Suppressor macrophage treated with lipopolysaccharide for 1 hour (primary cell): ENCODE measurements at regions not wholly inside any gene's neighbourhood (a gene's known extent, or its start where the extent isn't known, plus 50 kb on each side); places are given as distances from the start of the nearest gene placed in this dataset.
"Not testable (repeated sequence)": the region's sequence is repeated elsewhere in the genome, so short reads cannot be mapped to it uniquely, and the experiment has no call there.

Source experiments
- DNase-seq, 3 donors: peaks; one replicate each; pipeline ENCODE4 v3.0.0-alpha.2; 2020 to 2022

DNA sequence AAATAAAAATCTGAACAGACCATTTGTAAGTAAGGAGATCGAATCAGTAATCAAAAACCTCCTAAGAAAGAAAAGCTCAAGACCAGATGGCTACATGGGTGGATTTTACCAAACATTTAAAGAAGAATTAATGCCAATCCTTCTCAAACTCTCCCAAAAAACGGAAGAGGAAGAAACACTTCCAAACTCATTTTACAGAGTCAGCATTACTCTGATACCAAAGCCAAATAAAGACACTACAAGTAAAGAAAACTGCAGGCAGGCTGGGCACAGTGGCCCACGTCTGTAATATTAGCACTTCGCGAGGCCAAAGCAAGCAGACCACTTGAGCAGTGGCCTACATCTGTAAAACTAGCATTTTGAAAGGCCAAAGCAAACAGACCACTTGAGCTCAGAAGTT is 159.8 kb downstream of the DPY19L2 start:
- no peak for DNase-seq

DNA sequence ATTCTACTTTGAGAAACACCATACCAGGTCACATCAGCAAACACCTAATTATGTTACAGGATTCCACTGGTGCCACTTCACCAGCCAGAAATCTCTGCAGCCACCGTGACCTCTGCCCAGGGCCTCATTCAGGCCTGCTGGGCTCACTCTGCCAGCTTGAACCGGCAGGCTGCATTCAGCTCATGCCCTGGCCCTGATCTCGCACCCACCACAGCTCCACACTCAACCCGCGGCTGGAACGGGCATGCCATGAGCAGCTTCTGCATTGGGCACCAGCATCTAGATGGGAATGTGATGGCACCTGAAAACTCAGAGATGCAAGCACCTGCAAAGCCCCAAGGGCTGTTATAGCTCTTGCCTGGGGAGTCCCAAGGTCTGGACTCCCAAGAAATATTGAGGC is 168.7 kb downstream of the DPY19L2 start:
- DNase-seq, result no peak

DNA sequence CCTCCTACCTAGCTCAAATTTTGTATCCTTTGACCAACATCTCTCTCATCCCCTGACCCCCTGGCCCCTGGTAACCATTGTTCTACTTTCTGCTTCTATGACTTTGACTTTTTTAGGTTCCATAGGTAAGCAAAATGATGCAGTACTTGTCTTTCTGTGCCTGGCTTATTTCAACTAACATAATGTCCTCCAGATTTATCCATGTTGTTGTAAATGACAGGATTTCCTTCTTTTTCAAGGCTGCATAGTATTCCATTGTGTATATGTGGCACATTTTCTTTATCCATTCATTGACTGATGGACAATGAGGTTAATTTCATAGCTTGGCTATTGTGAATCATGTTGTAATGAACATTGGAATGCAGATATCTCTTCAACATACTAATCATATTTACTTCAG is 170.1 kb downstream of the DPY19L2 start:
- no peak for DNase-seq

DNA sequence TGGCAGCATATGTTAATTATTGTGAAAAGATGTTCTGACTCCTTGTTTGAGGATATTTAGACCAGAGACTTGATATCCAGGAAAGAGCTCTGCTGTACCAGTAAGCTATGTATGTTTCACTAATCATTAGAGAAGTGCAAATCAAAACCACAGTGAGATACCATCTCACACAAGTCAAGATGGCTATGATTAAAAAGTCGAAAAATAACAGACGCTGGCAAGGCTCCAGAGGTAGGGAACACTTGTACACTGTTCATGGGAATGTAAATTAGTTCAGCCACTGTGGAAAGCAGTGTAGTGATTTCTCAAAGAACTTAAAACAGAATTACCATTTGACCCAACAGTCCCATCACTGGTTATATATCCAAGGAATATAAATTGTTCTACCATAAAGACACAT is 171.6 kb downstream of the DPY19L2 start:
- DNase-seq, result no peak

DNA sequence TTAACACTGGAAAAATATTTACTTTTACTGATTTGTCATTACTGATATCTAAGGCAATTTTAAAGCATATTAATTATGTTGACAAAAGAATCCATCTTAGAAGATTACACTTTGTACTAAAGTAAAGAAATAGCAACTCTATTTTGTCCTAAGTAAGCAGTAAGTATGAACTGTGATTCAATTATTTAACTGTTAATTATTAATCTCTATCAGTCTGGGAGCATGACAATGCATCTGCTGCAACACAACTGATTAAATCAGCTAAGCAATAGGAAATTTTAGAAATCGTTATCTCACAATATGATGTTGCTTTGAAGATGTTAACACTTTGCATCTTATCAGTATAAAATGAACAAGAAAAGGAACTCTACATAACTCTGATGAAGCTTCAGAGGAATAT is 172.3 kb downstream of the DPY19L2 start:
- DNase-seq, result no peak

DNA sequence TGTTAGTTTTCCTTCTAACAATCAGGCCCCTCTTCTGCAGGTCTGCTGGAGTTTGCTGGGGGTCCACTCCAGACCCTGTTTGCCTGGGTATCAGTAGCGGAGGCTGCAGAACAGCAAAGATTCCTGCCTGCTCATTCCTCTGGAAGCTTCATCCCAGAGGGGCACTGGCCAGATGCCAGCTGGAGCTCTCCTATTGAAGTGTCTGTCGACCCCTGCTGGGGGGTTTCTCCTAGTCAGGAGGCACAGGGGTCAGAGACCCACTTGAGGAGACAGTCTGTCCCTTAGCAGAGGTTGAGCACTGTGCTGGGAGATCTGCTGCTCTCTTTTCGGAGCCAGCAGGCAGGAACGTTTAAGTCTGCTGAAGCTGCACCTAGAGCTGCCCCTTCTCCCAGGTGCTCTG is 174.9 kb downstream of the DPY19L2 start:
- DNase-seq, result not testable (repeated sequence)

DNA sequence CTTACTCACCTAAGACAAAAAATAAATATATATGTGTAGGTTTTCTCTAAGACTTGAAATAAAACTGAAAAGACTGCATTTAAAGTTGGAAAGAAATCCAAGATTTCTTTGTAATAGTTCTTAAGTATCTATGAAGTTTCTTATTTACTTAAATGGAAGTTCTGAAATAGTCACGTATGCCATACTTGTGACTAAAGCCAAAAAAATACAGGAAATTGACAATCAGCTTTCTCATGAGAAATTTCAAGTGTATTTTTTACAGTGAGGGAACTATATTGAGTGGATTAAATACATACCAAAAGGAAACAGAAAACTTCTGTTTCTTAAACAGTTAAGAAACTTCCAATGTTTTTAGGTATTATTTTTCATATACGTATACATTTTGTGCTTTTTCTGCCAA is 188.1 kb downstream of the DPY19L2 start:
- peak in 2 of 3 donors; percentile 9 to 20 for DNase-seq

DNA sequence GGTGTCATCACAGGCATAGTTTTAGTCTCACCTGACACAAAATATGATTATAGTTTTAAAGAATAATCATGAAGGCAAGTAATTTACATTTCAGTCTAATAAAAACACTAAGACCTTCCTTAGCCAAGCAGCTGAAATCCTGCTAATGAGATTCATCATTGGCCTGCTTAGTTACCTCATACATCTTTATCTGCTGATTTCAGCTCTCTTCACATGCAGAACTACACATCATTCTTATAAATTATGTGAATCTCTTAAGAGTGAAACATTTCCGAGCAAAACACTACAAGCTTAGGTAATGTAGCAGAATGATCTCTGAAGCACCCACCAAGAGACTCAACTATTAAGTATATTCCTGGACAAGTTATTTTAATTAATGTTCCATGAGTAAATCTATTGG is 198.1 kb downstream of the DPY19L2 start:
- DNase-seq, result no peak

DNA sequence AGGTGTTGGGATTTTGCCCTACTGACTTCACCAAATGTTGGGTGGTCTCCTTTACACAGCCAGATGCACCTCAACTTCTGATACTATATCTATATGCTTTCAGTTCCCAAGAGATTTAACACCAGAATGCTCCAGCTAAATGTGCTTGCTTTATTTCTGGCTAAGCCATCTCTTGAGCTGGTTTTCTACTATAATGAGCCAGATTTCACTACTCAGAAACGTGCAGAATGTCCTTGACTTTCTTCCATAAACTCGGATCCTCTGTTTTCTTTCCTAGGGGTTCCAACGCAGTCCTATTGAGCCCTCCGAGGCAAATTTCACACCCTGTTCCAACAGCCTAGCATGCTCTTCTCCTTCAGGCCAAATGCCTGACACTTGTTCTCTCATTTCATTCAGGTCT is 200.3 kb downstream of the DPY19L2 start:
- no peak for DNase-seq

DNA sequence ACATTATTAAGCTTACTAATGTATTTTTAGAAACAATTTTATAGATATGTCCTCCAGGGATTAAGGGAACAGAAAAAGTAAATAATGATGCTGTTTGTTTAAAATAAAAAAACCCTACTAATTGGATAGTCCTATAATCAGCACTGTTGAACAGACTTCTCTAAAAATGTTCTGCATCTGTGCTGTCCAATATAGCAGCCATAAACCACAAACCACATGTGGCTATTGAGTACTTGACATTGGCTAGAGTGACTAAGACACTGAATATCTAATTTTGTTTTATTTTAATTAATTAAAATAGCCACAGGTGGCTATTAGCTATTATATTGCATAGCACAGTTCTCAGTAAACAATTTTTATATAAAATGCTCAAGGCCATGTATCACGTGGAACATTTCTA is 210.4 kb downstream of the DPY19L2 start:
- no peak for DNase-seq

DNA sequence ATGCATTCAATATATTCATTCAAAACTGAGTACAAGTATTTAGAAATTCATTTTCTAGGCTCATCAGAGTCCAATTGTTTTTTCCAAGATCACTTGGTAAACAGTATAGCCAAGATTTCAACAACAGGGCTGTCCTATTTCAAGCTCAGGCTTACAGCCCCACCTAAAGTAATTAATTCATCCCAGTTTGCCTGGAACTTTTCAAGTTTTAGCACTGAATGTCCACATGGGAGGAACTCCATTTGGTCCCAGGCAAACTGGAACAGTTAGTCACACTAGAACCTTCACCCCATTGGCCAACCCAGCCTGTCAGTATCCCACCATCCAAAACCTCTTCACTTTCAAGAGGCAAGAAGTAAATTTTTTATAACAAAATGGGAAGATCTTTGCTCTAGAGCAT is 210.9 kb downstream of the DPY19L2 start:
- no peak for DNase-seq

DNA sequence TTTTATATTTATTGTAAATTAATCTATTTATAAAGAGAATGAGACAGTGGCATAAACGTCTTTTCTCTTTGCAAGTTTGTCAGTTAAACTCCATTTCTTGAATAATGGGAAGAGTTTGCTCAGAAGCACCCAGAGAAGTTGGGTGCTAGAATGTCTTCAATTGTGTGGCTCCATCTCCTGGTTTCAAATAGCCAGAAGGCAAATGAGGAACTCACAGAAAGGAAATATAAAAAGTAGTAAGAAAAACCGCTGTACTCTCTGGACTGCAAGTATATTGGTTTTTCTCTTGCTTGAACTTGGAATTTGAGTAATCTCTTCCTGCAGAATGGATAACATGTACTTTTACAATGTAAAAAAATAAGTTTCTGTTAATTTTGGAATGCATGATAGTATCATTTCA is 217.5 kb downstream of the DPY19L2 start:
- DNase-seq, result peak in 1 of 3 donors; percentile 0

DNA sequence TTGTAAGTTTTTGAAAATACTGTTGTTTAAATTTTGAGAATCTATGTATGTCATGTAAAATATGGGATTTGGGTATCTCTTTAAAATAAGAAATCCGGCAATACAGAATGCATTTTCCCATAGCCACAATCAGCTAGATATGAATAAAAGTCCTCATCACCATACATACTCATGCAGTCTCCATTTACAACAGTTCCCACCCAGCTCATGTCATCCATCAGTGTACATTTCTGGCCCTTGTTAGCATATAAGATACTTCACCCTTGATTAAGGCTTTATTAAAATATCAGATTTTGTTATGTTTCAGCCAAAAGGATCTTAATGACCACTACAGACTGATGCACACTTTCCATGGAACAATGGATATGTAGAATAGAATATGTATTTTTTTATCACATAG is 218.0 kb downstream of the DPY19L2 start:
- no peak for DNase-seq

DNA sequence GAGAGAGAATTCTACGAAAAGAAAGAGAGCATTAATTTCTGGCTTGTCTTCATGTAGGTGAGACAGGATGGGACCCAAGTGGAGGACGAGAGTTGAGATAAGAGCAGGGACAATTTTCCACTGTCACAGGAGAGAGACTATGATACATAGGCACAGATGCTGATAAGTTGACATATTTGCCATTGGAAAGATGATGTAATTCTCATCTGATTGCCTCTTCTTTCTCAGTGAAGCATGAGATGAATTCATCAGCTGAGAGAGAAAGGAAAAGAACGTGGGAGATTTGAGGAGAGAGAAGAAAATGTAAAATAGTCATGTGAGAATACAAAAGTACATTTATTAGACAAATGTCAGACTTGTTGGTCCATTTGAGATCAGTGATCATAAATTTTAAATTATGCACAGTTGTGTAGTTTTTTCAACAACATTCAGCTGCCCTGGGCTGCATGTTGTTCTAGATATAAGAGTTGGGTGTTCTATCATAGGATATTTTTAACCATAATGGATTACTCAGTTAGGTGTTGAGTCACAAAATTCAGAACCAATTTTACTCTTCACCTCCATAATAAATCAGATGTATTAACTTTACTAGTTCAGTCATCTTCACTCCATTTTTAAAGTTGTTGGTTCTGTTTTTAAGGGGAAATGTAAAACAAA is 222.9 kb downstream of the DPY19L2 start:
- DNase-seq, result peak in 1 of 3 donors; percentile 6

DNA sequence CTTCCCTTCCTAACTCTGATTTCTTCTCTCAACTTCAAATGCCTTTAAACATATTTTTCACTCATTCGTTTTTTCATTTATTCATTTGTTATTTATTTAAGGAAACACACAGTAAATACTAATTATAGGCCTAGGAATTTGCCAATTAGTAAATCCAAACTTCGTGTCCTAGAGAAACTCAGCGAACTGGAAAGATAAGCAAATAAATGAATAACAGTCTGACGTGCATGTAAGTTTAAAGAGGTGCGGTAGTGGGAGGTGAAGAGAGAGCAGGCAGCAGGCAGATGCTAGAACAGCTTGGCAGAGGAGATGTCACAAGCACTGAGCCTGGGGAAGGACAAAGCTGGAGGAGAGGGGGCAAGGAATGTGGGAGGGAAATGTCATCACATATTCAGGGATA is 228.2 kb downstream of the DPY19L2 start:
- no peak for DNase-seq

DNA sequence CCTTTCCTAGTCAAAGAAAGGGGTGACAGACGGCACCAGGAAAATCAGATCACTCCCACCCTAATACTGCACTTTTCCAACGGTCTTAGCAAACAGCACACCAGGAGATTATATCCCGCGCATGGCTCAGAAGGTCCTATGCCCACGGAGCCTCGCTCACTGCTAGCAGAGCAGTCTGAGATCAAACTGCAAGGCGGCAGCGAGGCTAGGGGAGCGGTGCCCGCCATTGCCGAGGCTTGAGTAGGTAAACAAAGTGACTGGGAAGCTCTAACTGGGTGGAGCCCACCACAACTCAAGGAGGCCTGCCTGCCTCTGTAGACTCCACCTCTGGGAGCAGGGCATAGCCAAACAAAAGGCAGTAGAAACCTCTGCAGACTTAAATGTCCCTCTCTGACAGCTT is 233.9 kb downstream of the DPY19L2 start:
- not testable (repeated sequence) for DNase-seq

DNA sequence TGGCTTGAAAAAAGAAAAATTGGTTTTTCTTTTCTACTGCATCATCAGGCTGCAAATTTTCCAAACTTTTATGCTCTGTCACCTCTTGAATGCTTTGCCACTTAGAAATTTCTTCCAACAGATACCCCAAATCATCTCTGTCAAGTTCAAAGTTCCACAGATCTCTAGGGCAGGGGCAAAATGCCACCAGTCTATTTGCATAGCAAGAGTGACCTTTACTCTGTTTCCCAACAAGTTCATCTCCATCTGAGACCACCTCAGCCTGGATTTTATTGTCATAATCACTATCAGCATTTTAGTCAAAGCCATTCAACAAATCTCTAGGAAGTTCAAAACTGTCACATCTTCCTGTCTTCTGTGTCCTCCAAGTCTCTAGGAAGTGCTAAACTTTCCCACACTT is 240.3 kb downstream of the DPY19L2 start:
- not testable (repeated sequence) for DNase-seq

DNA sequence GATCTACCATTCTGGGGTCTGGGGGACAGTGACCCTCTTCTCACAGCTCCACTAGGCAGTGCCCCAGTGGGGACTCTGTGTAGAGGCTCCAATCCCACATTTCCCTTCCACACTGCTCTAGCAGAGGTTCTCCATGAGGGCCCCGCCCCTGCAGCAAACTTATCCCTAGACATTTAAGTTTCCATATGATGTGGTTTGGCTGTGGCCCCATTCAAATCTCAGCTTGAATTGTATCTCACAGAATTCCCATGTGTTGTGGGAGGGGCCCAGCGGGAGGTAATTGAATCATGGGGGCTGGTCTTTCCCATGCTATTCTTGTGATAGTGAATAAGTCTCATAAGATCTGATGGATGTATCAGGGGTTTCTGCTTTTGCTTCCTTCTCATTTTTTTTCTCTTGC is 241.3 kb downstream of the DPY19L2 start:
- not testable (repeated sequence) for DNase-seq

DNA sequence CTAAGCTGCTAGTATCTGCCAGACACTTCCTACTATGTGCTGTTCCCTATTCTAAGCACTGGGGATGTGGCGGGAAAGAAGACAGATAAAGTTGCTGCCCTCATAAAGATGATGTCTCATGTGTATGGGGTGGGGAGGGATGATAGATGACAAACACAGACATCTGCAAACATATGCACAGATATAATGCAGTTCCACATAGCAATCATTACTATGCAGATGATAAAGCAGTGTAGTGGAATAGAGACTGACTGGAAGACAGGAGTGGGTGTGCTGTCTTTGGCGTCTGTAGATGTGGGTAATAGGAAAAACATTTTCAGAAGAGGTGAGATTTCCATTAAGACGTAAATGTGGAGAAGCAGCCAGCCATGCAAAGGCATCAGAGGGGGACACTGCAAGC is 243.6 kb downstream of the DPY19L2 start:
- DNase-seq, result no peak

DNA sequence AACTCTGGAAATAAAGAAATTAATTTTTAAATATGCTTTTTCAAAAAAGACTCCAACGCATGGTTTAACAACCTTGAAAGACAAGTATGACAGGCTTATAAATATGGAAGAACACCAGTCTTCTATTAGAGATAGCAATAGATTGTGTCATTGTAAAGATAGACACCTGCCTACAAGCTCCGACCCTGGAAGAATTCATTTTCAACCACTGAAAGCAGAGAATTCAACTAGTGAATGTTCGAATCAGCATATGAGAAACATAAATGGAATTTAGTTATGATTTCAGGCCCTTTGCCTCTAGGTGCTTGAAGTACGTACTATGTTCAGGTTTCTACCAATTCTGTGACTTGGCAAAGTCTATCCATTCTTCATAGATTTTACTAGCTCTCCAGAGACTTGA is 244.5 kb downstream of the DPY19L2 start:
- no peak for DNase-seq

DNA sequence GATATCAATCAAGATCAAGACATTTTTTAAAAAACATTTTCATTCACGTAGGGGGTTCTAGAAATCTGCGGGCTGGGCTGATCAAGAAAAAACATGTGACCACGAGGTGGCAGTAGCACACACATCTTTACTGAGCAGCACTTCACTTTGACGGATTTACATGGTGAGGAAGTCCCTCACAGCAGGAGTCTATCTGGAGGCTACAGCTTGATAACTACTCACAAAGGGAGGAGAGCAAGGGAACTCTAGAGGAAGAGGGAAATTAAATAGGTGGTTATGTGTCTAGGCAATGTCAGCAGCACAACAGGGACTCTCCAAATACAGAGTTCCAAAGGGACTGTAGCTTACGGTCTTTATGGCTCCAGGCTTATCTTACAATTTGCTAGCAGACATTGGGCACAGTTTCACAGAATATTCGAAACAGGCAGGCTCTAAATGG is 248.1 kb downstream of the DPY19L2 start:
- peak; percentile 55 to 69 (median 63) for DNase-seq

DNA sequence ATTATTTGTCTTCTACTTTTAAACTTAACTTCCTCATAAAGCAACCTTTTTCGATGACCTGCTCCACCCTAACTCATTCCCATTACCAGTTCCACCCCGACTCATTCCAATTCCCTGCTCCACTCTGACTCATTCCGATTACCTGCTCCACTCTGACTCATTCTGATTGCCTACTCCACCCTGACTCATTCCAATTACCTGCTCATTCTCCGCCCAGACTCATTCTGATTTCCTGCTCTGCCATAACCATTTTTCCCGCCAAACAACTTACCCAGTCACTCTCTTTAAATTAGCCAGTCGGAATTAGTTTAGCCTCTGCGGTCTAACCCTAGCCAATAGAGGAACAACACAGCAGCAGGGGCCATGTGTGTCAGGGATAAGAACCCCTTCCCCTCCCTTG is 249.1 kb downstream of the DPY19L2 start:
- DNase-seq, result no peak

DNA sequence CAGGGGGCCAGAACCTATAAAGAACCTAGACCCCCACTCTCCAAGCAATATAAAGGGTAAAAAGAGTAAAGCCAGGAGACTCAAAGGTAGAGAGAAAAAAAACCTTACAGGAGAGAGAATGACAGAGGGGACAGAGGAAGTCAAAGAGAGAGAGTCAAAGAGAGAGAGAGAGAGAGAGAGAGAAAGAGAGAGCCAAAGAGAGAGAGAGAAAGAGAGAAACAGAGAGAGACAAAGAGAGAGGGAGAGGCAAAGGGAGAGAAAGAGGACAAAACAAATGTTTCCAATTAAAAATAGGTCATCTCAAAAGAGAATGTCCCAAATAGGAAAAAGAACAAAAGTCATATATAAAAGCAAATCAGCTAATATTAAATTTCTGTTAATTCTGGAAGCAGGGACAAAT is 251.5 kb downstream of the DPY19L2 start:
- no peak for DNase-seq

DNA sequence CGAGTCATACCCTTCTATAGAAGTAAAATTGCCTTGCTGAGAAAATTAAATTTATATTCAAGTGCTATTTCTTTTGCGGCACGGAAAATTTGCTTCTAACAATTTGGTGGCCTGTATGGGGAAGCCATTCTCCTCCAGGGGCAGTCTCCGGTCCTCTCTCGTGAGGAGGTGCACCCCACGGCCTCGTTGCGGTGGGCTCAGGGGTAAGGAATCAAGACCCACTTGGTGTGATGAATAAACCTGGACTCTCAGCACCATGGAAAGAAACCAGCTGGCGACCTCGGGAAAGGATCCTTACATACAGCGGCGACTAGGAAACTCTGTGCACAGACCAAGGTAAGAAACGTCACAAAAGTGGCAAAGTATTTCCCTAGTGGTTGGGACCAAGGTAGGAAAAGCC is 252.9 kb downstream of the DPY19L2 start:
- DNase-seq, result no peak

DNA sequence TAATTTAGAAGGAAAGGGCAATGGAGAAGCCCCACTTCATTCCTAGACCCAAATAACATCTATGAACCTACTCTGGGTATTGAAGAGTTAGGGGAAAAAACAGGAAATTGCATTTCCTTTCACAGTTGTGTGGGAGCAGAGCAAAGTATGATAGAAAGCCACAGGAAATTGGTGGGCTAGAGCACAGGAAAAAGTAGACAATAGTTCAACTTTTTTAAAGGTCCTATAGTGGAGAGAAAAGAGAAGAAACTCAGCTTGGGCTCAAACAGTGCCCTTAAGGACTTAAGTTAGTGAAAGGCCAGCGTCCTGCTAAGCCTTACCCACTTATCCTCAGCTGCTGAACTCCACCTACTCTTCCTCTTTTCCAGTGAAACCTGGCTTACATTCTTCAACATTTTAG is 258.1 kb downstream of the DPY19L2 start:
- peak; percentile 21 to 37 (median 24) for DNase-seq

DNA sequence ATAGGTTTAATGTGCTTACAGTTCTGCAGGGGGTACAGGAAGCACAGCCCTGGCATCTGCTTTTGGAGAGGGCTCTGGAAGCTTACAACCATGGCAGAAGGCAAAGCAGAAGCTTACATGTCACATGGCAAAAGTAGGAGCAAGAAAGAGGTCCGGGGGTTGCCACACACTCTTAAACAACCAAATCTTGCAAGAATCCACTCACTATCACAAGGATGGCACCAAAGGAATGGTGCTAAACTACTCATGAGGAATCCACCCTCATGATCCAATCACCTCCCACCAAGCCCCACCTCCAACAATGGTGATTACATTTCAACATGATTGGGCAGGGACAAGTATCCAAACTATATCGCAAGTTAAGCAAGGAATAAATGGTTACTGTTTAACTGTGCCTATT is 255.8 kb upstream of the AVPR1A start:
- DNase-seq, result peak in 2 of 3 donors; percentile 17 to 26
